Kidney glomerular epithelial cell (primary cell): ENCODE measurements at regions not wholly inside any gene's neighbourhood (a gene's known extent, or its start where the extent isn't known, plus 50 kb on each side); places are given as distances from the start of the nearest gene placed in this dataset.

Source experiments
- DNase-seq: peaks from one replicate; lab custom pipeline; 2025; lab: John Stamatoyannopoulos, UW

DNA sequence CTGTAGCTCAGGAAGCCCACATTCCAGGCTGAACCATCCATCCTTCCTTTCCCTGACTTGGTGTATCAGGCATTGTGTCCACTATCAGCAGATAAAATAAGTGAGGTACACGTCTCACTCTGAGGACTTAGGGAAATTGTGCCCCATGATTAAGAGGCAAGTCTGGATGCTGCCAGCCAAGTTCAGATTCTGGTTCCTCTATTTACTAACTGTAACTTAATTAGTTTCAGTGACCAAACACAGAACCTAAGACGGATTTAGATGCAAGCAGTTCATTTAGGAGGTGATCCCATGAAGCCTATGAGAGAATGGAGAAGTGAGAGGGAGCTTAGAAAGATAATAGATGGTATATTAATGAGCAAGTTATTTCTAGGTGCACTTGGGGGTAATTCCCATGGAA, 56.6 kb upstream of the PACRGL start:
- no peak for DNase-seq

DNA sequence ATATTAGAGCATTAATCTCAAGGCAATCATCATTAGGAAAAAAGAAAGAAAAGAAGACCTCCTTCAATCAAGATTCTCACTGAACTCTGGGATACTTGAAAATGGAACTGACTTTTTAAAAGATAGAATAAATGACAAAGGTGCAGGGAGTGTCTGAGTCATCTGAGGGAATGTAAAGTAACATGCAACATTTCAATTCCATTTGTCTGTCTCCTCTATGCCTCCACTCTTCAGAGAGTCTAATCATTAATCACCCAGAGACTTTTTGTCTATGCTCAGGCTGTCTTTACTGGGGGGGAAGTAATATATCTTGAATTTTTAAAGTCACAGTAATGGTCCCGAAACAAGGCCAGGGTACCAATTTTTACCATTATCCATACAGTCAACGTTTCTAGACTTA, 55.0 kb upstream of the PACRGL start:
- no peak for DNase-seq

GRCh38 chr4:20646287-20646686, 54.0 kb upstream of the PACRGL start:
- DNase-seq = no peak
